Left ventricle myocardium inferior (tissue), 1 donor: ENCODE measurements at regions not wholly inside any gene's neighbourhood (a gene's known extent, or its start where the extent isn't known, plus 50 kb on each side); places are given as distances from the start of the nearest gene placed in this dataset.

Experiments used
- DNase-seq: peaks from one replicate; pipeline ENCODE4 v3.0.0-alpha.2; 2020
- H3K27ac ChIP-seq: fragments of 200-600 bp; replicated peaks from 2 replicates; pipeline ENCODE4 v1.8.0; 2021
- H3K27me3 ChIP-seq: fragments of 200-600 bp; 2 replicates; pipeline ENCODE4 v1.8.0; 2021; ENCODE audit warnings: low read depth
- H3K36me3 ChIP-seq: fragments of 200-600 bp; 2 replicates; pipeline ENCODE4 v1.8.0; 2021
- H3K4me1 ChIP-seq: fragments of 200-600 bp; 2 replicates; pipeline ENCODE4 v1.8.0; 2021
- H3K4me3 ChIP-seq: fragments of 200-600 bp; 2 replicates; pipeline ENCODE4 v1.8.0; 2021; ENCODE audit warnings: mild to moderate bottlenecking, moderate library complexity
- H3K9me3 ChIP-seq: fragments of 200-600 bp; replicated peaks from 2 replicates; pipeline ENCODE4 v1.8.0; 2021
- intact Hi-C: fragments of 100-400 bp; cut with micrococcal nuclease; formaldehyde crosslinking; loops from one replicate; pipeline ENCODE4 v1.11.0; 2022
- TF ChIP-seq, protein P1 (sequence below): fragments of 200-600 bp; IDR thresholded peaks from 2 replicates; pipeline ENCODE4 v1.8.0; 2021; ENCODE audit warnings: antibody characterized with exemption, mild to moderate bottlenecking, borderline replicate concordance
- donor health status: DM: no; HTN: yes; CAD: no; lungs with severe emphysema.

DNA sequence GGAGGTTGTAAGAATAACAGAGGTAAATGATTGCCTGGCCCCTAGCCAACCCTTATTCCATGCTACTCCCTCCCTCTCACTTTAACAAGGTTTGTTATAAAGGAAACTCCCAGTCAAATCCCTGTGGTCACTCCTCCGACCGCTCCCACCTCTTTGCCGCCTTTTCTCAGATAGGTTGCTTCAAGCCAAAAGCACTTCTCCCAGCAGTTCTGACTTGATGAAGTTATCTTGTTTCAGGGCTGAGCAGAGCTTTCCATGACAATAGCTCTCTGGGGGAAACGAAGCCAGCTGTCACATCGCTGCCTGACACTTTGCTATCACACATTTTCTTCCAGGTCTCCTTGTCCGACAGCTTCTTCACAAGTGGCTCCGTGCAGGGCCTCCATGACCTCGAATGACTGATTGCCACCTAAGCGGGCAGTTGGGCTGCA is 278.6 kb downstream of the HAPSTR1 start:
- H3K27ac ChIP-seq: peak overlapping the region; percentile 84
- H3K36me3 ChIP-seq: no peaks in the 10 kb centered on the region
- TF ChIP-seq, protein P1, sequence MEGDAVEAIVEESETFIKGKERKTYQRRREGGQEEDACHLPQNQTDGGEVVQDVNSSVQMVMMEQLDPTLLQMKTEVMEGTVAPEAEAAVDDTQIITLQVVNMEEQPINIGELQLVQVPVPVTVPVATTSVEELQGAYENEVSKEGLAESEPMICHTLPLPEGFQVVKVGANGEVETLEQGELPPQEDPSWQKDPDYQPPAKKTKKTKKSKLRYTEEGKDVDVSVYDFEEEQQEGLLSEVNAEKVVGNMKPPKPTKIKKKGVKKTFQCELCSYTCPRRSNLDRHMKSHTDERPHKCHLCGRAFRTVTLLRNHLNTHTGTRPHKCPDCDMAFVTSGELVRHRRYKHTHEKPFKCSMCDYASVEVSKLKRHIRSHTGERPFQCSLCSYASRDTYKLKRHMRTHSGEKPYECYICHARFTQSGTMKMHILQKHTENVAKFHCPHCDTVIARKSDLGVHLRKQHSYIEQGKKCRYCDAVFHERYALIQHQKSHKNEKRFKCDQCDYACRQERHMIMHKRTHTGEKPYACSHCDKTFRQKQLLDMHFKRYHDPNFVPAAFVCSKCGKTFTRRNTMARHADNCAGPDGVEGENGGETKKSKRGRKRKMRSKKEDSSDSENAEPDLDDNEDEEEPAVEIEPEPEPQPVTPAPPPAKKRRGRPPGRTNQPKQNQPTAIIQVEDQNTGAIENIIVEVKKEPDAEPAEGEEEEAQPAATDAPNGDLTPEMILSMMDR: no peak
- DNase-seq: peak; percentile 69
- H3K27me3 ChIP-seq: no peaks in the 10 kb centered on the region
- H3K4me3 ChIP-seq: no peak overlapping the region
- H3K9me3 ChIP-seq: no peaks in the 10 kb centered on the region
- peaks cover 46% of the 10 kb centered on the region for H3K4me1 ChIP-seq
- intact Hi-C loops: no loop called here

DNA sequence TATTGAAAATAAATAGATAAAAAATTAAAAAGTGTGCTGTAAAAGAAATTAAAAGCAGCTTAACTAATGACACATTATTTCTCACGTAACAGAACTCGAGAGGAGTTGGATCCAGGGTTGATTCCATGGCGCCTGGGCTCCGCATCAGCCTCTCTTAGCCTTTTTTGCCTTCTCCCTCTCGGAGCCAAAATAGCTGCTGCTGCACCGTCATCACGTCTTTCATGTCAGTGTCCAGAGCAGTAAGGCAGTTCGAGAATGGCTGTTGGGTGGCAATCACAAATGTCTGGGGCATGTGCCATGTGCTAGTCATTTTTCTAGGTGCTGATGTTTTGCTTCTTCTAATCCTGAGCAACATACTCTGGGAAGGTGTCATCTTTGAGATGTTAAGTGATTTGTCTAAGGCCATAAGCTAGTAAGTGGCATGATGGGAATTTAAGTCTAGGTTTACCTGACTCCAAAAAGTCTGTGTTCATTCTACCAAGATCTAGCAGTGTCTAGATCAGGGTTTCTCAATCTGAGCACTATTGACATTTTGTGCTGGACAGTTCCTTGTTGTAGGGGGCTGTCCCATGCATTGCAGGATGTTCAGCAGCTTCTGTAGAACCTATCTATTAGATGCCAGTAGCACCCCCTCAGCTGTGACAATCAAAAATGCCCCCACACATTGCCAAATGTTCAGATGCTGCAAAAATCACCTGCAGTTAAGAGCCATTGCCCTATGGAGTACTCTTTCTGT is 280.4 kb downstream of the HAPSTR1 start:
- Histone ChIP-seq H3K27ac (peak overlapping the region; percentile 66), H3K36me3 (no peaks in the 10 kb centered on the region)
- intact Hi-C loops: no loop called here

DNA sequence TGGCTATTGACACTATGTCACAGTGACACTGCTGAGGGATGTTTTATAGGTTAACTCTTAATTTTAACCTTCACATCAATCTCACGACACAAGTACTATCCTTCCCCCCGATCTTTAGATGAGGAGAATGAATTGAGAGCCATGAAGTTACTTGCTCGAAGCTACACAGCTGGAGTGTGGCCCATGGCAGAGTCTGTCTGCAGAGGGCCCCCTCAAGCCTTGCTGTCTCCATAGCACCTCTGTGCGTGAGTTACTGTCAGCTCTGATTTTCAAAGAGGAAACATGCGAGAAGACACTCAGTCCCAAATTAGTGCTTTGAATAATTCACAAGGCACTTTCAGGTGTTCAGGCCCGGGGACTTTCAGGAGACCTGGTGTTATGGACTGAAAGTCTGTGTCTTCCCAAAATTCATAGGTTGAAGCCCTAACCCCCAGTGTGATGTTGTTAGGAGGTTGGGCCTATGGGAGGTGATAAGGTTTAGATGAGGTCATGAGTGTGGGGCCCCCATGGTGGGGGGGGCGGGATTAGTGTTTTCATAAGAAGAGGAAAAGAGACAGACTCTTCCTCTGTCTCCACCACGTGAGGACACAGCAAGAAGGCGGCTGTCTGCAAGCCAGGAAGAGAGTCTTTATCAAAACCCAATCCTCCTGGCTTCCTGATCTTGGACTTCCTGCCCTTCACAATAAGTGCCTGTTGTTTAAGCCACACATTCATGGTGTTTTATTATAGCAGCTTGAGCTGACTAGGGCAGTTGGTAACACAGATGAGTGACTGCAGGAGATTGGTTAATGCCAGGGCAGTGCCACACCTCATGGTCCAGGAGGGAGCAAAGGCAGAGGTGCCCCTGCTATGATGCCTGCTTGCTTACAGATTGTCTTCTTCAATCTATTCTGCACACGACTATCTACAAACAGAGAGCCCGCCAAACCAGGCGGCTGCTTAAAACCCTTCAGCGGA is 281.8 kb downstream of the HAPSTR1 start:
- intact Hi-C loops: no loop called here
- Histone ChIP-seq H3K4me3 (no peak overlapping the region), H3K9me3 (no peaks in the 10 kb centered on the region), H3K27me3 (no peaks in the 10 kb centered on the region), H3K36me3 (no peaks in the 10 kb centered on the region), H3K4me1 (peaks cover 41% of the 10 kb centered on the region), H3K27ac (peak overlapping the region; percentile 66)
- no peak for DNase-seq
- TF ChIP-seq, protein P1: no peak

More for the DNA sequence above, 280.4 kb downstream of the HAPSTR1 start:
- H3K4me3 ChIP-seq: no peak overlapping the region
- no peaks in the 10 kb centered on the region for H3K27me3 ChIP-seq
- no peaks in the 10 kb centered on the region for H3K9me3 ChIP-seq
- H3K4me1 ChIP-seq: peaks cover 33% of the 10 kb centered on the region
- DNase-seq: no peak
- TF ChIP-seq, protein P1: no peak

DNA sequence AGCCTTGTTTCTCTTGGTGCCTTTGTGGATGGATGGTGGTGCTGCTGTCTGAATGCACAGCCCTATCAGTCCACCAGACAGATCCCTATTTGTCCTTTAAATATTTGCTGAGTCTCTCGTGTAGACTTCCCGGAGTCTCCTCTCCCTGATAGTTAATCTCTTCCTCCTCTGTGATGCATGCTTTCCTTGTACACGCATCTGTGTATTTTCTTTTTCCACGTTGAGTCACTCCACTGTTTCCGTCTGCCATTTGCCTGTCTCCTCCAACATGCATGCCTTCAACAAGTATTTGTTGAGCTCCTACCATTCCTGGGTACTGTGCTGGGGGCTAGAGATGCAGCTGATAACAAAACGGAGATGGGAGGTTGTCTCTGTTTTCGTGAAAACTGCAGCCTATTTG is 282.6 kb downstream of the HAPSTR1 start:
- intact Hi-C loops: no loop called here
- peak overlapping the region; percentile 66 for H3K27ac ChIP-seq
- peaks cover 50% of the 10 kb centered on the region for H3K4me1 ChIP-seq
- H3K36me3 ChIP-seq: no peaks in the 10 kb centered on the region
- H3K9me3 ChIP-seq: no peaks in the 10 kb centered on the region
- no peak for DNase-seq
- no peak overlapping the region for H3K4me3 ChIP-seq
- no peaks in the 10 kb centered on the region for H3K27me3 ChIP-seq
- TF ChIP-seq, protein P1: no peak

DNA sequence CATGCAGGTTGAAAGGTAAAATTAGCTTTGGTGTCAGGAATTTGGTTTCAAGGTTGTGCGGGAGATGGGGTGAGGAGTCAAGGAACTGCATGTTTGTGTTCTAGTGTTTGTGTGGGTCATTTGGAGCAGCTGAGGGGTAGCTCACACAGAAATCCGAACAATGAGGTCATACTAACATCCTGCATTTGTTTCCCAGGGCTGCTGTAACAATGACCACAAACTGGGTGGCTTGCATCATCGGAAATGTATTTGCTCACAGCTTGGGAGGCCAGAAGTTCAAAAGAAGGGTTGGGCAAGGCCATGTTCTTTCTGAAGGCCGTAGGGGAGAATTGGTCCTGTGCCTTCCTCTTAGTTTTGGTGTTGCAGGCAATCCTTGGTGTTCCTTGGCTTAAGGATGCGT is 287.4 kb downstream of the HAPSTR1 start:
- Histone ChIP-seq H3K36me3 (no peaks in the 10 kb centered on the region), H3K4me3 (no peak overlapping the region), H3K4me1 (peaks cover 48% of the 10 kb centered on the region), H3K9me3 (no peaks in the 10 kb centered on the region), H3K27me3 (no peaks in the 10 kb centered on the region), H3K27ac (peak overlapping the region; percentile 32)
- DNase-seq: no peak
- intact Hi-C loops: no loop called here
- TF ChIP-seq, protein P1: no peak
